ENCODE measurements at regions not wholly inside any gene's neighbourhood (a gene's known extent, or its start where the extent isn't known, plus 50 kb on each side); places are given as distances from the start of the nearest gene placed in this dataset.
A peak's percentile ranks its signal among the peaks of the same experiment; 100 is the strongest.
"Not testable (repeated sequence)": the region's sequence is repeated elsewhere in the genome, so short reads cannot be mapped to it uniquely, and the experiment has no call there.

DNA sequence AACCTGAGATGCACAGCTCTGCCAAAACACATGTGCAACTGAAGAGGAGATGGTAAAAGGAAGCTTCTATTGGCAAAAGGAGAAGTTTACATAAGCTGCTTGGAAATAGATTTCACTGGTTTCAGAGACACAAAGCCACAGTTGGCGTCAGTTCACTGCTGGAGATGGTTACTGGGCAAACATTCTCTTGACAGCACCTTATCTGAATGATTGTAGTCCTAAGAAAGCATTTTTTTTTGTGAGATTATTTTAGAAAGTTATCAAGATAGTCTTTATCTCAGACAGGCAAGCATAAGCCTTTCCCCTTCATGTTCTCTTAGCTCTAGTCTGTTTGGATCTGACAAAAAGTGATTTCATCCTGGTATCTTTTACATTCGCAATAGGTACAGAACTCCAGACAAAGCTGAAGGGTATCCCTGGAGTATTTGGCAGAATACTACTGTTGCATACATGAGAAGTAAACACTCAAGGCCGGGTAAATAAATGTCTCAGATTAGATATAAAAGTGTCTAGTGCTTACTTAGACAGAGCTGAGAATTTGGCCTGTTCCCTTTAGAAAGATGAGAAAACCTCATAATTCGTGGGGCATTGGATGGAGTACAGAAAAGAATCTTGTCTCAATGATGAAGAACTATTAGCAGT lies 1668.0 kb upstream of the NUDT12 start:
- no peak for DNase-seq

DNA sequence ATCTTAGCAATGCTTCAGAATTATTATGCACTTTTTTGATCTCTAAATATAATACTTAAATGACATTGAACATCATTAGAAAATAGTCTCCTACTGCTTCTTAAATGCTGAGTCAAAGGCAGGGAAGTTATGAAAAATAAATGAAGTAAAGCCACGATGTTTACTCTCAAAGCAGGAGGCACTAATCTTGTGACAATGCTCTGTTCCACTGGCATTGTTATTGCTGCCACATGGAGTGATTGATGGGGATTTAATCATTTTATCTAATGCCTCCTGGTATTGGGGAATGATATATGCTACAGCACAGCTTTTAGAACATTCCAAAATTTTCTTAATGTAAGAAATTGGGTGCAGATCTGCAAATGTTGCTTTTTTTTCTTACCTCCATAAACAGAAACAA lies 1655.4 kb upstream of the NUDT12 start:
- no peak for DNase-seq

DNA sequence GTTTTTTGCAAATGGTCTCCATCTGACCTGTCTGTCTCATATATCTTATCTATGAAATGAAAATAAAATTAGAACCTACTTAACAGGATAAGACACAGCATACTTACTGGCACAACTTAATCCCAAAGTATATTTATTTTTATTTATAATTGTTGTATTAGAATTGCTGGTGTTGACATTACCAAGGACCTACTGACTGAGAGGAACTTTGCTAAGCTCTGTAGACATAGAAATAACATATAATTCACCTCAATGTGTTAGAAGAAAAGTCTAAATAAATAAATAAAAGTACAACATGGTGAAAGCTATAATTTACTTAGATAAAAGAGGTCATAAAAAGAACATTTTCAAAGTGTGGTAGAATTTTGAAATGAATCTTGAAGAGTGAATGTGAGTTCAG lies 1650.5 kb upstream of the NUDT12 start:
- DNase-seq = no peak

DNA sequence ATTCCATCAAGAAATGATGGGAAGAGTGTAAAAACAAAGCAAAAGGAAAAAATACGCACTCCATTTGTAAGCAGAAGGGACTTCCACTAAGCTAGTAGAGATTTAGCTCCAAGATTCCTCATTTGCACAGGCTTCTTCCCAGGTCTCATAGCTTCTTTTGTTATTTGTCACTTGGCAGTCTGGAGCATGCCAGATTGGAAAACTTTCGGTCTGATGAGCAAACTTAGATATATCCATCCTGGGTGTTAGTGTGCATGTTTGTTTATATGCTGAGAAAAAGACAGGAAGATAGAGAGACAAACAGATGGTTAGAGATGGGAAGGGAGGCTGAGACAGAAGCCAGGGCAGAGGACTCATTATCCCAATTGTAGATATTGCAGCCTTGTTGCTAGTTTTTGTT lies 1644.5 kb upstream of the NUDT12 start:
- peak; percentile 2 for DNase-seq

DNA sequence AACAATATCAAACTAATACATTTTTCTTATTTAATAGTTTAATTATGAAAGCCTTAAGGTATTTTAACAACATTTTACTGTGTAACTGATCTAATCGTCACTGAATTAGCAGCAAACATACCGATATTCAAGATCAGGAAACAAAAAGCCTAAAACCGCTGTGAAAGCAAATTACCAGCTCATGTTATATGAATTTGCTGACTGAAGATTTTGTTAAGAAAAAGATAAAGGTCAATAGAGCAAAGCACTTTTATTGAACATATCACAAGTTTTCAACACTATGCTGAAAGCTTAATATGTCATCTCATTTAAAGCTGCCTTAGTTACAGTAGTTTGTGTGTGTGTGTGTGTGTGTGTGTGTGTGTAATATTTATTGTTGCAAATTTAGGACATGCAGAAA lies 1634.9 kb upstream of the NUDT12 start:
- DNase-seq = no peak

DNA sequence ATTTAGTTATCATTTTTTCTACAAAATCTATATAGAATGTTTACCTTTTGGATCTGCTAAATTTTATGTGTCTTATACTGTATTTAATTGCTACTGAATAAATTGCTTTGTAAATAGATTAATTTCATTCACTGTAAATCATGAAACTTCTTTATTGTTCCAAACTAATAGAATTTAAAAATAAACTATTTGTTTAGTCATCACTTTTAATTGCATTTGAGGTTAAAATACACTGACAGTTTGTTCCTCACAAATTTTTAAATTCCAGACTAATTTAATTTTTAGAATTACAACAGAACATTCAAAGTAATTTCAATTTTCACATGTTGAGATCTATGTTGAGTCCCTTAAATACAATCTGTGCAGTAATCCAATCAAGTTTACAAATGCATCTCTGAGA lies 1633.2 kb upstream of the NUDT12 start:
- no peak for DNase-seq

DNA sequence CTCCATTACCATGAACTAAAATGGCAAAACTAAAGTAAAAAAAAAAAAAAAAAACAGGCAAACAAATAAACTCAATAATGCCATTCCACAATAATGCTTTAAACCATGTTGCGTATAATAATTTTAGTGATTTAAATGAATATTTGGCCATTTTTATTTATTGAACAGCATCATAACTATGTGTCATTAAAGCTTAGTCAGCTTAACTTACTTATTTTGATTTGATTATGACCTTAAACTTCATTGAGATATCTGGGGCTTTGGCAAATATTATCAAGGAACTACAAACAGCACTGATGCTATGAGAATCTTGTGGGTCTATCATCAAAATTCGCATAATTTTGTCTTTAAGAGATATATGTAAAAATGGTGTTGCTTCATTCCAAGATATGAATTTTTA lies 1610.3 kb upstream of the NUDT12 start:
- DNase-seq = no peak

DNA sequence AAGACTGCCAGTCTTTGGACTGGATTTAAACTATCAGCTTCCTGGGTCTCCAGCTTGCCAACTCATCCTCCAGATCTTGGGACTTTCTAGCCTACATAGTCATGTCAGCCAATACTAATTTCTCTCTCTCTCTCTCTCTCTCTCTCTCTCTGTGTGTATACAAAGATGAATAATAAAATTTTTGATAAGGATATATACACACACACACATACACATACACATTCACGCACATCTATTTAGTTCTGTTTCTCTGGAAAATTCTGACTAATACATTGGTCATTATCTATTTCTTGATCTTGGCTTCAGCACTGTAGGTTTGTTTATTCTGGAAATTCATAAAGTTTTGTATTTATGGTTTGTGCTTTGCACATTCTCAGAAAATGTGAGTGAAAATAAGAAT lies 1606.2 kb upstream of the NUDT12 start:
- no peak for DNase-seq

DNA sequence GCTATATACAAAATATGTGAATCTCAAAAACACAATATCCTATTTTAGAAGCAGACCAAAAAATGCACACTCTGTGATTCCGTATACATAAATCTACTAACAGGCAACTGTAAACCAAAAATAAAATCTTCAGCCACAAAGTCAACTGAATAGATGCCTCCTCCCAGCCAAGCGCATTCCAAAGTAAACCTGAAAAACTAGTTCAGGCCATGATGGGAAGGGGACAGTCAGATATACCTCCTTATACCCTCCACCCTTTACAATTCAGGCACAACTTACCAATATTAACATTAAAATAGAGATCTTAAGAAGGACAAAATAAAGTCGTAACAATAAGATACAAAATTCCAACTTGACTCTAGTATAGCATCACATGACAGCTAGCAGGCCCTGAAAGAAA lies 1604.5 kb upstream of the NUDT12 start:
- no peak for DNase-seq

DNA sequence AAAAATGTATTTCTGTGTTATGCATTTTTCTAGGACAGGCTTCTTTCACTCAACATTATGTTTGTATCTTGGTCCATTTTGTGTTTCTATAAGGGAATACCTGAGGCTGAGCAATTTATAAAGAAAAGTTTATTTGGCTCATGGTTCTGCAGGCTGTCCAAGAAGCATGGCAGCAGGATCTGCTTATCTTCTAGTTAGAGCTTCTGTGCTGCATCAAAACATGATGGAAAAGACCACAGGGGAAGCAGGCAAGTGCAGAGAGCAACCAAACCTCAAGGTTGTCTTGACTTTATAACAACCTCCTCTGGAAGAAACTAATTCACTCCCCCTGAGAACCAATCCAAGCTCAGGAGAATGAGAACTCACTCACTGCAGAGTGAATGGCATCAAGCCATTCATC lies 1601.0 kb upstream of the NUDT12 start:
- DNase-seq = no peak

DNA sequence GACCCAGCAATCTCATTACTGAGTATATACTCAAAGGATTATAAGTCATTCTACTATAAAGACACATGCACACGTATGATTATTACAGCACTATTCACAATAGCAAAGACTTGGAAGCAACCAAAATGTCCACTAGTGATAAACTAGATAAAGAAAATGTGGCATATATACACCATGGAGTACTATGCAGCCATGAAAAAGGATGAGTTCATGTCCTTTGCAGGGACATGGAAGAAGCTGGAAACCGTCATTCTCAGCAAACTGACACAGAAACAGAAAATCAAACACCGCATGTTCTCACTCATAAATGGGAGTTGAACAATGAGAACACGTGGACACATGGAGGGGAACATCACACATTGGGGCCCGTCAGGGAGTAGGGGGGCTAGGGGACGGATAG lies 1600.0 kb upstream of the NUDT12 start:
- not testable (repeated sequence) for DNase-seq

DNA sequence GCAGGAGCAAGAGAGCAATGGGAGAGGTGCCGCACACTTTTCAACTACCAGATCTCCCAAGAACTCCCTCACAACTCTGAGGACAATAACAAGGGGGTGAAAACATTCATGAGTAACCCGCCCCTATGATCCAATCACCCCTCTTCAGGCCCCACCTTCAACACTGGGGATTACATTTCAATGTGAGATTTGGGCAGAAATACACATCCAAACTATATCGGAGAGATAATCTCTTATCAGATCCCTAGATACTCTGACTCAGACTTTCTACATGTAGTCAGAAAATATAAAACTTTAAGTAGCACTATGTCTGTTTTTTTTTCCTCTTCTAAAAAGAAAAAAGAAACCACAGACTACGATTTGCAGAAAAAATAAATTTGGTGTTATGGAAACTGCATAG lies 1595.9 kb upstream of the NUDT12 start:
- DNase-seq = no peak

DNA sequence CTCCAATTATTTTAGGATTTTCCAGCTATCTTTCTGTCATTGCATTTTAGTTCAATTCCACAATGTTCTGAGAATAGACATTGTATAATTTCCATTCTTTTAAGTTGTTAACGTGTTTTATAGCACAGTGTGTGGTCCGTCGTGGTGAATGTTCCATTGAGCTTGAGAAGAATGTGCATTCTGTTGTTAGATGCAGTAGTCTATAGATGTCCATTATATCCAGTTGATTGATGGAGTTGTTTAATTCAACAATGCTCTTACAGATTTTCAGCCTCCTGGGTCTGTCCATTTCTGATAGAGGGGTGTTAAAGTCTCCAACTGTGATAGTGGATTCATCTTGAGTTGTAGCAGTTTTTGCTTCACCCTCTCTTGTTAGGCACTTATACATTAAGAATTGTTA lies 1587.7 kb upstream of the NUDT12 start:
- DNase-seq = no peak

DNA sequence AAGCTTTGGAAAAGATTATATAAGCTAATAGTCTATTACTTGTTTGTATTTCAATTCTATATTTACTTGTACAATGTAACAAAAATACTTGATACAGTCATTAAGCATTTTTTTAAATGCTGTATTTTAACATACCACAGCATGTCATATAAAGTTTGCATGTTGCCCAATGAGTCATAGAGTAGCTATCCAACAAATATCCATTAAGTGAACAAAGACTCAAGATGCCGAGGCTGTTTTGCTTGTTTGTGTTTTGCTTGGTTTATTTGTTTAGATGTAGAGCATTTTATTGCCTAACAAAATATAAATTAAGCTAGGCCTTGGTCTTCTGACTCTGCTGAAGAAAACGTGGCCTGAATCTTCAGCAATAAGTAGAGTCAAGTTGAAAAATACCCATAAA lies 1584.3 kb upstream of the NUDT12 start:
- no peak for DNase-seq

DNA sequence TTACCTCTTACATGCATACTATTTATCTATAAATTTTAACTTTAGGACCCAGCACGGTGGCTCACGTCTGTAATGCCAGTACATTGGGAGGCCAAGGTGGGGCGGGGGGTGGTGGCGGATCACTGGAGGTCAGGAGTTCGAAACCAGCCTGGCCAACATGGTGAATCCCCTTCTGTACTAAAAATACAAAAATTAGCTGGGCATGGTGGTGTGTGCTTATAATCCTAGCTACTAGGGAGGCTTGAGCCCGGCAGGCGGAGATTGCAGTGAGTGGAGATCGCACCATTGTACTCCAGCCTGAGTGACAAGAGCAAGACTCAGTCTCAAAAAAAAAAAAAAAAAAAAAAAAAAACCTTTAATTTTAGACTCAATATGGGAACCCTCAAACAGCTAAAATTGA lies 1582.6 kb upstream of the NUDT12 start:
- no peak for DNase-seq

DNA sequence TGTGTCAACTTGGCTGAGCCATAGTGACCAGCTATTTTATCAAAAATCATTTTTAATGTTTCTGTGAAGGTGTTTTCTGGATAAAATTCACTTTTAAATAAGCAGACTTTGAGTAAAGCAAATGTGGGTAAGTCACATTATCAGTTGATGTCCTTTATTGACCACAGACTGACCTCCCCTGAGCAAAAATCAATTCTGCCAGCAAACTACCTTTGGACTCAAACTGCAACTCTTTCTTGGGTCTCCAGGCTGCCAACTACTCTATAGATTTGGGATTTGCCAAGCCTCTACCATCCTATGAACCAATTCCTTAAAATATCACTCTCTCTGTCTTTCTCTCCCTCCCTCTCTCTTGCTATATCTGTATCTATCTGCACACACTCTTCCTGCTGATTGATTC lies 1571.7 kb upstream of the NUDT12 start:
- DNase-seq = no peak

DNA sequence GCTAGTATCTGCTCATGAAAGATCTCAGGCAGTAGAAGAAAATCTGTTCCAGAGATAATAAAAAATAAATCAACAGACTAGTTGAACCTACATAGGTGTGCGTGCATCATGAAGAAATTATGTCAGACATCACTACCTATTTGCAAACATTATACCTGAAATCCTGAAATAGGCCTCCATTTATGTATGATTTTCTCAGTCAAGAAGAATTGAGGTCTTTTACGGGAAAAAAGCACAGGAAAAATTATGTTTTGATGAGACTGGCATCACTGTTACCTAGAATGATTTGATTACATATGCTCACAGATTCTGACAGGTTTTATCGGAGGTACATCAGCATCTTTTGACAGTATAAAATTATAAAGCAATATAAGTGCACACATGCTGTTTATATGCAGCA lies 1570.5 kb upstream of the NUDT12 start:
- no peak for DNase-seq

DNA sequence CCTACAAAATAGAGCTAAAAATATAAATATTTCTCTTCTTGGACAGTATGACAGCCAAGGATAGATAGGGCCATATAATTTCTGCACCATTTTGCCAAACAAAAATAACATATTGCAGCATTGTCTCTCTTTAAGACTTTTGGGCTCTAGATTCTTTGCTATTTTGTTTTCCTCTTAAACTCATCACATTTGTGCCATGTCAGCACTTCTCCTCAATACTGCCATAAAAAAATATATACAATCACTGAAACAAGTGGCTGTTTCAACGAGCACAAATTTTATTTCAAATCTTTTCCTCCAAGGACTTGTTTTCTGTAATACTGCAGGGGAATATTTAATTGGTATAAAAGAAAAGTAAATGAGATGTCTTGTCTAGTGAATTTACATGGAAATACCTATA lies 1570.0 kb upstream of the NUDT12 start:
- no peak for DNase-seq

DNA sequence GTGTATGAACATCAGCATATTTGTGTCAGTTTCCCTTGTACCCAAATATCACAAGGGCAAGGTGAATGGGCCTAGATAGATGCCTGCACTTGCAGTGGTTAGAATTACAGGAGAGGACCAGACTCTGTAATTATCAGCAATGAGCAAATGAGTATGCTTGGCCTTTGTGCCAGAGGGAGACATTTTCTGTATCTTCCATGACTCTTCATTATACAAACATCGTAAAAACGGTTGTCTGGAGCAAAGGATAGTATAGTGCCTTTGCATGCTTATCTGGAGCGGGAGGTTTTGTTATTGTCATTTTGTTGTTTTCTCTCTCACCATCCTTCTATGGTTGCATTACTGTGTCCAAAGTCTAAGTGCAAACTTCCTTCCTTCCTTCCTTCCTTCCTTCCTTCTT lies 1568.5 kb upstream of the NUDT12 start:
- DNase-seq = no peak

DNA sequence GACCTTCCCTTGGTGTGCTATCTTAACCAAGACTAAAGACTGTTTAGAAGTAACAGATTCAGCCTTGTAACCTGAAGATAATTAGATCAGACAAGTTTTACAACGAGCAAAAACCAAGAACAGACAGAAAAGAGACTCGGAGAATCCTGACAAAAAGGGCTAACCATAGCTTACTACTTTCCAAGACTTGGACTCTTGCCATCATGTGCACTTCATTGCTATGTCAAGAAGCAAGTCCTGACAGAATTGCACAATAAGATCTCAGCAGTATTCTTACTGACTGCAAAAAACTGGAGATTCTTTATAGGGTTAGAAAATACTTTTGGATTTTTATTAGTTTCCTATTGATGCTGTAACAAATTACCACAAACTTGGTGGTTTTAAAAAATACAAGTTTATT lies 1539.0 kb upstream of the NUDT12 start:
- no peak for DNase-seq

DNA sequence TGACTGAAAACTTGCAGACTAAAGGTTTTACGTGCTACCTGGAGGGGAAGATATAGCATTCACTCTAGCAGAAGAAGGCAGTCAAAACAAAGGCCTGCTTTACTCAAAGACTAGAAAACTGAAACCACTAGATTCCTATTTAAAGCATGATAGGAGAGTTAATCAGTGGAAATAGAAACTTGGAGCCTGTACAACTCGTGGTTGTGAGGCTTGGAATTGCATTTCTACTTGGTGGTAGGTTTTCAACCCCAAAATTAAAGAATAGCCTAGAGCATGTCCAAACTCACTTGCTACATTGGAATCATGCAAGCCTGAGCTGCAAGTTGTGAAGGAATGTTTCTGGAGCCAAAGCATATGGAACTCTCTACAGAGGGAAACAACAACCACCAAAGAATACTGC lies 1526.4 kb upstream of the NUDT12 start:
- no peak for DNase-seq

DNA sequence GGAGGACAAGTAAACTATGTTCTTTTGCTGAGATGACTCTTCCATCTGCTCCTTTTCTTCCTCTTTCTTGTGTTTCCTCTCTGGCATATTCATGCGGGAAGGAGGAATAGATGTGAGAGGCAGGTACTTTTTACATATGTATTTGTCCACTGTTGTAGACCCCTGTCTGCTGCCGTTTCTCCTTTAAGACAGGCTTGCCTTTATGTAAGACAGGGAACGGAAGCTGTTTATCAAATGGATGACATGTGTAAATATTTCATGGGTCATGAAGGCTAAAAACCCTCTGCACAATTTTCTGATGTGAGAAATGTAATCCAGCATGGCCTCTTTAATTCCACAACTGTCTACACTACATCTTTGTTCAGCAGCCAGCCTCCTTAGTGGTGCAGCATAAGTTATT lies 1525.5 kb upstream of the NUDT12 start:
- DNase-seq = no peak

DNA sequence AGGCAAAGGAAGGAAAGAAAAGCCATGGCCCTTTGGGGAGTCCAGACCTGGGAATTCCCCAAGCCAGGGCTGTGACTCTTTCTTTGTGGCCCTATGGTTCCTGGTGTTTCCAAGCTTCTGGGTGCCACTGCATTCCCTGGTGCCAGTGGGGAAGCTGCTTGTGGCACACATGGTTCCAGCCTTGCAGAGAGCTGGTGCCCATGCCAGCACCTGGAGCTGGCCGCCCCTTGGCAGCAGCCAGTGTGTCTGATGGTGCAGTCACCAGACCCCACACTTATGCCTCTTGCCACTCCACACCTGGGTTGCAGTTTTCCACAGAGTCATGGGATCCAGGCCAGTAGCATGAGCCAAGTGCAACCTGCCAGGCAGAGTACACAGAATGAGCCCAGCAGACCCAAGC lies 1495.3 kb upstream of the NUDT12 start:
- DNase-seq = no peak

DNA sequence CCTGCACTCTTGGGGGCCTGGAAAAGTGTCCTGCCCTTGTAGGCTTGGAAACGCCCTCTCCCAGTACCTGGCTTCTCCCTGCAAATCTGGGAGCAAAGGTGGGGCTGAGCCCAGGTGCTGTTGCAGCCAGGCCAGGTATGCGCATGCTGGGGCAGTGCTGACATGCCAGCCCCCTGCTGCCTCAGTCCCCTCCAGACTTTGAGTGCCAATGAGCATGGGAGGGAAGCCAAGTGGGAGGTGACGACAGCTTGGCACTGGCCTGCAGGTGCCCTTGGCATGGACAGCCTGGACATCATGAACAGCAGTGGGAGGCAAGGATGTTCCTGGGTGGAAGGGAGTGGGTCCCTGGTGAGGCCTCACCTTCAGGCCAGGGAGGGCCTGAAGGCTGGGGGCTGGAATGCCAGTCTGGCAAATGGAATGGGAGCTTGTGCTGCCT lies 1494.4 kb upstream of the NUDT12 start:
- DNase-seq = no peak

DNA sequence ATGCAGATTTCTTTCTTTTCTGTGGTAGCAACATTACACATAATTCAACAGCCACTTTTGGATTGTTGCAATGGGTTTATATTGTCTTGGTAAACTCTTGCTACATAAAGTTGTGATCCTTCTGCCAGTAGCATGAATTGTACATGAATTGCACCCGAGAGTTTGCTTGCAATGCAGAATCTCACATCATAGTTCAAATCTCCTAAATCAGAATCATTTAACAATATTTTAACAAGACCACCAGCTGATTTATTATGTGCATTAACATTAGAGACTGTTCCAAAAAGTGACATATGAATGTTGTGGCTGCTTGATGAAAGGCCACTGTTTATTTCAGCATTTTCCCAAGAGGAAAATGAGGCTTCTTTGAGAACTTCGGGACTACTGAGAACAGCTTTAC lies 1491.8 kb upstream of the NUDT12 start:
- DNase-seq = no peak

DNA sequence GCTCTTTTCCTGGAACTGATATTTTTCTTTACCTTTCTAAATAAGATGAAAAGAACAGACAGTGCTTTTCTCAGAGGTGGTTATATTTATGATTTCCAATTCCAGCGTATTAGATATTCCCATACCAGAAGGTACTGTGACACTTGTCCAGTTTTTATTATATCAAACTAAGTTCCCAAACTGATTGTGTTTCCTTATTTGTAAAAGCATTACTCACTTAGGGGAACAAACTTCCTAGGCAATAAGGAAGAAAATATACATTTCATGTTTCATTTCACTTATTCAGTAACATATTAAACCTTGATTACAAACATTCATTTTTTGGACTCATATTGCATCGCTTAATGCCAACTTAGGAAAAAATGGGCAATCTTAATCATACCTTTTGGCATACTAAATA lies 1480.0 kb upstream of the NUDT12 start:
- no peak for DNase-seq

Data from DMS 273 treated with DMSO at 0.1 percent for 48 hours (cell line).